Smooth muscle cell (in vitro differentiated cells): ENCODE measurements at regions not wholly inside any gene's neighbourhood (a gene's known extent, or its start where the extent isn't known, plus 50 kb on each side); places are given as distances from the start of the nearest gene placed in this dataset.

Experiments used
- DNase-seq: peaks from one replicate; lab custom pipeline; 2025; ENCODE audit not compliant: unreplicated experiment; lab: John Stamatoyannopoulos, UW
- H2AFZ ChIP-seq: fragments of 200-600 bp; sonication (generic); 2 replicates; pipeline ENCODE4 v1.6.0; 2016; ENCODE audit warnings: antibody characterized with exemption, low read depth, mild to moderate bottlenecking
- H3F3A ChIP-seq: fragments of 200-600 bp; sonication (generic); 2 replicates; pipeline ENCODE4 v1.6.0; 2017; ENCODE audit warnings: antibody characterized with exemption, low read depth
- H3K27ac ChIP-seq: fragments of 200-600 bp; sonication (generic); 2 replicates; pipeline ENCODE4 v1.5.1; 2016; ENCODE audit warnings: low read depth, mild to moderate bottlenecking
- H3K27me3 ChIP-seq: fragments of 200-600 bp; sonication (generic); 2 replicates; pipeline ENCODE4 v1.6.1; 2016; ENCODE audit warnings: low read depth, mild to moderate bottlenecking
- H3K36me3 ChIP-seq: fragments of 200-600 bp; sonication (generic); 2 replicates; pipeline ENCODE4 v1.5.1; 2016; ENCODE audit warnings: low read depth
- H3K4me1 ChIP-seq: fragments of 200-600 bp; sonication (generic); 2 replicates; pipeline ENCODE4 v1.5.1; 2016; ENCODE audit warnings: low read depth
- H3K4me2 ChIP-seq: fragments of 200-600 bp; sonication (generic); 2 replicates; pipeline ENCODE4 v1.6.0; 2016; ENCODE audit warnings: mild to moderate bottlenecking
- H3K4me3 ChIP-seq: fragments of 200-600 bp; sonication (generic); 2 replicates; pipeline ENCODE4 v1.5.1; 2016; ENCODE audit warnings: mild to moderate bottlenecking
- H3K79me2 ChIP-seq: fragments of 200-600 bp; sonication (generic); 2 replicates; pipeline ENCODE4 v1.6.0; 2016; ENCODE audit warnings: low read depth, mild to moderate bottlenecking
- H3K9ac ChIP-seq: fragments of 200-600 bp; sonication (generic); 2 replicates; pipeline ENCODE4 v1.6.0; 2016; ENCODE audit warnings: low read depth
- H3K9me3 ChIP-seq: fragments of 200-600 bp; sonication (generic); replicated peaks from 2 replicates; pipeline ENCODE4 v1.5.1; 2016; ENCODE audit warnings: low read depth
- H4K20me1 ChIP-seq: fragments of 200-600 bp; sonication (generic); 2 replicates; pipeline ENCODE4 v1.6.0; 2016; ENCODE audit warnings: low read depth
- WGBS: methylation state at CpG from one replicate; pipeline ENCODE4 v1.1.7; 2016; ENCODE audit warnings: low lambda C conversion rate; 5-methylcytosine and 5-hydroxymethylcytosine counted together
- TF ChIP-seq, protein P1 (sequence below): fragments of 200-600 bp; sonication (generic); IDR thresholded peaks from 2 replicates; pipeline ENCODE4 v1.5.1; 2017; ENCODE audit warnings: borderline replicate concordance, mild to moderate bottlenecking, antibody characterized with exemption; ENCODE audit not compliant: insufficient read depth, poor library complexity, severe bottlenecking

DNA sequence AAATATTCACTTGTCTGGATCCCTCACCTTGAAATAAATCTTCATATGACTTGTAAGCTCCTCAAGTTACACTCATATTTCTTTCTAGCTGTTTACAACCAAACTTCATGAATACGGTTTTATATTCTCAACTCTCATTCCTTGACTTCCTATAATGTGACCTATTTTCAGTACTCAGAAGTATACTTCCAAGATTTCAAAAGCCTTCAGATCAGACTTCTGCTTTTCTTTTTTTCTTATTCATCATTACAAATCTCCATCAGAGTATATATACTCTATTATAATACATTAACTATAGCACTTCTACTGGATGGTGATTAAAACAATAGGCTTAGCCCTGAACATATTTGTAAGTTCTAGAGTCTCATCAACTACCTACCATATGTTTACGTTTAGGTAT is 123.6 kb upstream of the ALCAM start:
- TF ChIP-seq, protein P1, sequence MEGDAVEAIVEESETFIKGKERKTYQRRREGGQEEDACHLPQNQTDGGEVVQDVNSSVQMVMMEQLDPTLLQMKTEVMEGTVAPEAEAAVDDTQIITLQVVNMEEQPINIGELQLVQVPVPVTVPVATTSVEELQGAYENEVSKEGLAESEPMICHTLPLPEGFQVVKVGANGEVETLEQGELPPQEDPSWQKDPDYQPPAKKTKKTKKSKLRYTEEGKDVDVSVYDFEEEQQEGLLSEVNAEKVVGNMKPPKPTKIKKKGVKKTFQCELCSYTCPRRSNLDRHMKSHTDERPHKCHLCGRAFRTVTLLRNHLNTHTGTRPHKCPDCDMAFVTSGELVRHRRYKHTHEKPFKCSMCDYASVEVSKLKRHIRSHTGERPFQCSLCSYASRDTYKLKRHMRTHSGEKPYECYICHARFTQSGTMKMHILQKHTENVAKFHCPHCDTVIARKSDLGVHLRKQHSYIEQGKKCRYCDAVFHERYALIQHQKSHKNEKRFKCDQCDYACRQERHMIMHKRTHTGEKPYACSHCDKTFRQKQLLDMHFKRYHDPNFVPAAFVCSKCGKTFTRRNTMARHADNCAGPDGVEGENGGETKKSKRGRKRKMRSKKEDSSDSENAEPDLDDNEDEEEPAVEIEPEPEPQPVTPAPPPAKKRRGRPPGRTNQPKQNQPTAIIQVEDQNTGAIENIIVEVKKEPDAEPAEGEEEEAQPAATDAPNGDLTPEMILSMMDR = no peak
- no peaks in the 10 kb centered on the region for H3K36me3 ChIP-seq
- no peaks in the 10 kb centered on the region for H3K9me3 ChIP-seq
- no peak overlapping the region for H3K27ac ChIP-seq
- no peak overlapping the region for H3K9ac ChIP-seq
- H3K27me3 ChIP-seq = no peaks in the 10 kb centered on the region
- H3K4me3 ChIP-seq = no peak overlapping the region
- H3F3A ChIP-seq = no peaks in the 10 kb centered on the region
- no peaks in the 10 kb centered on the region for H4K20me1 ChIP-seq
- no peak overlapping the region for H2AFZ ChIP-seq
- no peaks in the 10 kb centered on the region for H3K4me1 ChIP-seq
- DNase-seq = no peak
- 92% methylated on average over 2 of the region's 2 CpGs for WGBS
- no peak overlapping the region for H3K4me2 ChIP-seq
- H3K79me2 ChIP-seq = no peaks in the 10 kb centered on the region

DNA sequence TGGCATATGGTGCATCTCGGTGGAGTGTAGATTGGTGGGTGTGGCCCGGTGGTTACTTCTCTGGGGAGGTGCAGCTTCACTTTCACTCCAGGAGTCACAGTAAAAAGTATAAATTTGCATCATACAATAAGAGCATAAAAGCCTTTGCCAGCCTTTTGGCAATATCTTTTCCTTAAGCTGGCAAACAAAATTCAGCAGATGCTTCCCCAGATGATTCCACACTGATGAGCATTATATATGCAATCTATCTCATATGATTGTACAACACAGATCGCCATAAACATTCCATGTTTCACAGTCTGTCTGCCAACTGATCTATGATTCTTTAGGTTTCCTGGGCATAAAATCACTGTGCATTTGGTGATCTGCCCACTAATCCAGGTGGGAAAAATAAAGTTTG is 120.2 kb upstream of the ALCAM start:
- H3K27me3 ChIP-seq = no peaks in the 10 kb centered on the region
- no peaks in the 10 kb centered on the region for H3F3A ChIP-seq
- H3K9ac ChIP-seq = no peak overlapping the region
- DNase-seq = no peak
- H4K20me1 ChIP-seq = no peaks in the 10 kb centered on the region
- no peaks in the 10 kb centered on the region for H3K79me2 ChIP-seq
- no peaks in the 10 kb centered on the region for H3K4me1 ChIP-seq
- no peak overlapping the region for H2AFZ ChIP-seq
- no peak overlapping the region for H3K27ac ChIP-seq
- TF ChIP-seq, protein P1 = no peak
- H3K4me3 ChIP-seq = no peak overlapping the region
- no peaks in the 10 kb centered on the region for H3K36me3 ChIP-seq
- H3K4me2 ChIP-seq = no peak overlapping the region
- H3K9me3 ChIP-seq = no peaks in the 10 kb centered on the region
- 87% methylated on average over 3 of the region's 3 CpGs for WGBS

DNA sequence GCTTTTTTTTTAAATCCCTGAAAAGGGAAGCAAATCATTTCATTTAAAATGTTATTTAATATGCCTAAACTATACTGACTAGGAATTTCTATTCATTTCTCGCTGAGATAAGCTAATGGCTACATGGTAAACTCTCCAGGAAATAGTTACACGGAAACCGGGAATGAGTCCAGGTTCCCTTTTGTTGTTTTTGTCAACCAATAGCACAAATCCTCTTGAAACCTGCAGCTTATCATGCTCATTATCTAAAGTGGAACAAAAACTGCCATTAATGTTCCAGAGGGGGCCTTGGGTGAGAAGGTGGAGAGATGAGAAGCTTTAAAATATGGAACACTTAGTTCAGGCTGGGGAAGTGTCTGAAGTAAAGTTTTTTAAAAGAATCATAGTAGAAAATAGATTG is 113.5 kb upstream of the ALCAM start:
- no peaks in the 10 kb centered on the region for H3K9me3 ChIP-seq

DNA sequence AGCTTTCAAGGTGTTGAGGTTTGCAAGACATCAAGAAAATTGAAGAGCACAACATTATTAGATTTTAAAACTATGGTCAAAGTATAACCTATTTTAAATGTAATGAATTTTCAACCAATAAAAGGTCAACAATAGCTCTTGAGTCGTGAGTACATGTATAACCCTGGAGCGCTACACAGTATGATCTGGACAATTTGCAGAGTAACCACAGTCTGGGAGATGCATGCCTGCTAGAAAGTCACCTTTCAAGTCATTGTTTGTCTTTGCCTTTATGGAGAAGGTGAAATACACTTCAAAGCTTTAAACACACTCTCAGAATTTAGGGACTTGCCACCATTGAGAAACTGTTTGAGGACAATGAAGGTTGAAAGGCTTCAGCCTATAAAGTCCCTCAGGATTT is 112.6 kb upstream of the ALCAM start:
- Histone ChIP-seq H3K27me3 (no peaks in the 10 kb centered on the region), H3K4me2 (no peak overlapping the region), H3K4me1 (peaks cover 23% of the 10 kb centered on the region), H3K79me2 (no peaks in the 10 kb centered on the region), H3K9ac (no peak overlapping the region), H3K27ac (no peak overlapping the region), H3K4me3 (no peak overlapping the region), H3K36me3 (no peaks in the 10 kb centered on the region), H3K9me3 (no peaks in the 10 kb centered on the region), H4K20me1 (no peaks in the 10 kb centered on the region), H3F3A (no peaks in the 10 kb centered on the region), H2AFZ (no peak overlapping the region)
- DNase-seq = no peak
- TF ChIP-seq, protein P1 = no peak
- 82% methylated on average over 2 of the region's 2 CpGs for WGBS

More for the DNA sequence above, 113.5 kb upstream of the ALCAM start:
- Histone ChIP-seq H3K4me2 (no peak overlapping the region), H3K36me3 (no peaks in the 10 kb centered on the region), H3K9ac (no peak overlapping the region), H3K4me3 (no peak overlapping the region), H3F3A (no peaks in the 10 kb centered on the region), H3K27ac (no peak overlapping the region), H4K20me1 (no peaks in the 10 kb centered on the region), H3K27me3 (no peaks in the 10 kb centered on the region), H2AFZ (no peak overlapping the region), H3K4me1 (peaks cover 23% of the 10 kb centered on the region), H3K79me2 (no peaks in the 10 kb centered on the region)
- DNase-seq = no peak
- 83% methylated on average over 3 of the region's 3 CpGs for WGBS
- TF ChIP-seq, protein P1 = no peak
